SK-N-SH (cell line): ENCODE measurements at regions not wholly inside any gene's neighbourhood (a gene's known extent, or its start where the extent isn't known, plus 50 kb on each side); places are given as distances from the start of the nearest gene placed in this dataset.

Experiments
- CTCF ChIA-PET: fragments of 300-600, 350-600 bp; formaldehyde crosslinking; extraction: SDS; loops from one replicate; lab custom pipeline; 2021; lab: Yijun Ruan, JAX
- POLR2A ChIA-PET: fragments of 350-600 bp; sonication (Branson Sonifier 250); formaldehyde crosslinking; extraction: SDS; loops from one replicate; lab custom pipeline; 2020; ENCODE audit warnings: antibody characterized with exemption, inconsistent platforms; lab: Yijun Ruan, JAX
- DNase-seq: peaks from one replicate; pipeline ENCODE4 v3.0.0; 2012
- H2AFZ ChIP-seq: fragments of 200-600 bp; sonication (generic); 2 replicates; pipeline ENCODE4 v1.8.1; 2016; ENCODE audit warnings: antibody characterized with exemption, mild to moderate bottlenecking, low read depth
- H3F3A ChIP-seq: fragments of 200-600 bp; sonication (generic); replicated peaks from 2 replicates; pipeline ENCODE3; 2016; ENCODE audit warnings: antibody characterized with exemption, mild to moderate bottlenecking; ENCODE audit not compliant: insufficient read depth
- H3K27ac ChIP-seq, 2 experiments: fragments of 200-500 bp in 1 of 2; fragments of 200-600 bp in 1 of 2; sonication (Bioruptor generic) in 1 of 2; sonication (generic), shearing (Covaris generic) in 1 of 2; 2 replicates each; pipeline versions ENCODE4 v1.5.1 to v1.6.1; 2014 to 2016; ENCODE audit warnings: low read depth in 2 of 2, inconsistent platforms in 1 of 2, low read length in 1 of 2, mild to moderate bottlenecking in 1 of 2, mixed read lengths in 1 of 2
- H3K27me3 ChIP-seq: fragments of 200-600 bp; sonication (generic), shearing (Covaris generic); 2 replicates; pipeline ENCODE4 v1.6.1; 2016; ENCODE audit warnings: mixed run types; ENCODE audit not compliant: insufficient read depth
- H3K36me3 ChIP-seq, 2 experiments: fragments of 200-500 bp in 1 of 2; fragments of 200-600 bp in 1 of 2; sonication (Bioruptor generic) in 1 of 2; sonication (generic) in 1 of 2; replicated peaks in 1 of 2; 2 replicates each; pipeline versions ENCODE3 to v1.5.1; 2014 to 2016; ENCODE audit warnings: low read length in 1 of 2, mild to moderate bottlenecking in 1 of 2; ENCODE audit not compliant: insufficient read depth in 2 of 2, control insufficient read depth in 1 of 2
- H3K4me1 ChIP-seq, 2 experiments: fragments of 200-500 bp in 1 of 2; fragments of 200-600 bp in 1 of 2; sonication (Bioruptor generic) in 1 of 2; sonication (generic), shearing (Covaris generic) in 1 of 2; 2 replicates each; pipeline versions ENCODE4 v1.5.1 to v1.6.1; 2014 to 2016; ENCODE audit warnings: low read depth in 1 of 2, low read length in 1 of 2, mixed run types in 1 of 2; ENCODE audit not compliant: insufficient read depth in 2 of 2, control insufficient read depth in 1 of 2
- H3K4me2 ChIP-seq: fragments of 200-600 bp; sonication (generic), shearing (Covaris generic); 2 replicates; pipeline ENCODE4 v1.6.1; 2017; ENCODE audit warnings: mixed run types
- H3K4me3 ChIP-seq, 2 experiments: fragments of 200-500 bp in 1 of 2; fragments of 200-600 bp in 1 of 2; sonication (Bioruptor generic) in 1 of 2; sonication (generic), shearing (Covaris generic) in 1 of 2; 2 replicates each; pipeline versions ENCODE4 v1.5.1 to v1.8.1; 2014 to 2016; ENCODE audit warnings: low read depth in 2 of 2, inconsistent platforms in 1 of 2, low read length in 1 of 2, mild to moderate bottlenecking in 1 of 2, mixed read lengths in 1 of 2, moderate library complexity in 1 of 2
- H3K79me2 ChIP-seq: fragments of 200-600 bp; sonication (generic); 2 replicates; pipeline ENCODE4 v1.8.1; 2017; ENCODE audit warnings: mild to moderate bottlenecking; ENCODE audit not compliant: insufficient read depth
- H3K9ac ChIP-seq: fragments of 200-600 bp; sonication (generic); 2 replicates; pipeline ENCODE4 v1.6.1; 2017; ENCODE audit warnings: mixed run types
- H3K9me2 ChIP-seq: fragments of 200-600 bp; sonication (generic); 2 replicates; pipeline ENCODE4 v1.6.1; 2017; ENCODE audit warnings: mixed run types
- H3K9me3 ChIP-seq: fragments of 200-600 bp; sonication (generic); 2 replicates; pipeline ENCODE4 v1.6.1; 2017; ENCODE audit warnings: mixed run types, mild to moderate bottlenecking, moderate library complexity
- H4K20me1 ChIP-seq: fragments of 200-600 bp; sonication (generic); 2 replicates; pipeline ENCODE4 v1.6.1; 2017; ENCODE audit warnings: mild to moderate bottlenecking, mixed run types; ENCODE audit not compliant: insufficient read depth
- CHD2 ChIP-seq: fragments of 150-350 bp; IDR thresholded peaks from 2 replicates; pipeline ENCODE4 v1.6.1; 2018; ENCODE audit warnings: low read length; ENCODE audit not compliant: partially characterized antibody
- CTCF ChIP-seq: fragments of 200-600 bp; sonication (generic); IDR thresholded peaks from 2 replicates; pipeline ENCODE4 v1.6.1; 2017; ENCODE audit warnings: antibody characterized with exemption, mild to moderate bottlenecking, moderate library complexity
- ELF1 ChIP-seq: IDR thresholded peaks from 2 replicates; pipeline ENCODE4 v1.4.0; 2012
- EP300 ChIP-seq, 2 experiments: IDR thresholded peaks; 2 replicates each; pipeline versions ENCODE4 v1.4.0 to v1.6.1; 2012; ENCODE audit warnings: borderline replicate concordance in 1 of 2, low read depth in 1 of 2, low read length in 1 of 2
- FOSL2 ChIP-seq: IDR thresholded peaks from 2 replicates; pipeline ENCODE4 v1.4.0; 2012; ENCODE audit warnings: low read depth, mild to moderate bottlenecking, moderate library complexity, borderline replicate concordance
- GATA2 ChIP-seq: sonication (generic); formaldehyde crosslinking; IDR thresholded peaks from 2 replicates; pipeline ENCODE4 v1.5.0; 2020; ENCODE audit warnings: mild to moderate bottlenecking, missing genetic modification reagents
- MAX ChIP-seq: IDR thresholded peaks from 2 replicates; pipeline ENCODE4 v1.4.0; 2012; ENCODE audit warnings: low read depth
- MXI1 ChIP-seq: IDR thresholded peaks from 2 replicates; pipeline ENCODE4 v1.6.1; 2012; ENCODE audit warnings: mild to moderate bottlenecking, low read depth, low read length, improper control_type of control experiment
- NFIC ChIP-seq: IDR thresholded peaks from 2 replicates; pipeline ENCODE4 v1.4.0; 2012; ENCODE audit warnings: borderline replicate concordance
- PBX3 ChIP-seq: IDR thresholded peaks from 2 replicates; pipeline ENCODE4; 2012
- POLR2AphosphoS5 ChIP-seq: IDR thresholded peaks from 2 replicates; pipeline ENCODE4 v1.6.1; 2012; ENCODE audit warnings: low read depth, low read length
- RAD21 ChIP-seq: IDR thresholded peaks from 2 replicates; pipeline ENCODE4 v1.6.1; 2012; ENCODE audit warnings: mild to moderate bottlenecking, low read length
- REST ChIP-seq: IDR thresholded peaks from 2 replicates; pipeline ENCODE4 v1.6.1; 2012; ENCODE audit warnings: mild to moderate bottlenecking, low read depth, low read length, moderate library complexity
- SIN3A ChIP-seq: IDR thresholded peaks from 2 replicates; pipeline ENCODE4 v1.6.1; 2012; ENCODE audit warnings: low read depth, mild to moderate bottlenecking, low read length, moderate library complexity, borderline replicate concordance
- TEAD4 ChIP-seq: IDR thresholded peaks from 2 replicates; pipeline ENCODE4 v1.4.0; 2012; ENCODE audit warnings: mild to moderate bottlenecking, borderline replicate concordance; ENCODE audit not compliant: insufficient read depth
- ZBTB33 ChIP-seq: IDR thresholded peaks from 2 replicates; pipeline ENCODE4 v1.4.0; 2012; ENCODE audit warnings: low read depth, borderline replicate concordance
- WGBS: methylation state at CpG from one replicate; pipeline ENCODE4 v1.1.6; 2017; ENCODE audit warnings: low lambda C conversion rate; 5-methylcytosine and 5-hydroxymethylcytosine counted together

- Histone ChIP-seq H4K20me1 (no peaks in the 10 kb centered on the region), H3K9me3 (no peaks in the 10 kb centered on the region), H3K27ac (no peak overlapping the region), H3K79me2 (no peaks in the 10 kb centered on the region), H3K4me1 (no peaks in the 10 kb centered on the region; a peak in 1 of 4 replicates), H3K27me3 (no peaks in the 10 kb centered on the region), H2AFZ (no peak overlapping the region), H3K4me3 (no peak overlapping the region), H3K9me2 (no peaks in the 10 kb centered on the region), H3K9ac (no peak overlapping the region), H3K4me2 (no peak overlapping the region), H3K36me3 (no peaks in the 10 kb centered on the region), H3F3A (no peaks in the 10 kb centered on the region)
- CTCF ChIA-PET = interaction anchor here (2.1 kb wide), 1 partner anchor 134 kb away, joined by 9 read pairs; no protein-coding TSS in a partner anchor
- no peak for DNase-seq
- 23% methylated on average over 5 of the region's 5 CpGs for WGBS
- no peak for TF ChIP-seq FOSL2
- no peak for TF ChIP-seq REST
- no peak for TF ChIP-seq NFIC
- POLR2A ChIA-PET = no interaction called here
Measured at GRCh38 chr16:6031102-6031501, 933.5 kb upstream of the EEF2KMT start.

GRCh38 chr16:6027733-6028132 lies 930.1 kb upstream of the EEF2KMT start:
- no peak overlapping the region for H3K9ac ChIP-seq
- H3K4me3 ChIP-seq = no peak overlapping the region
- TF ChIP-seq SIN3A (no peak), TEAD4 (no peak), FOSL2 (no peak), MXI1 (no peak), ZBTB33 (no peak), PBX3 (no peak), GATA2 (no peak), ELF1 (no peak), MAX (no peak), CTCF (no peak), POLR2AphosphoS5 (no peak), RAD21 (no peak), CHD2 (no peak), EP300 (IDR thresholded peaks at IDR 0.05; ENCODE audit: borderline replicate concordance in 1 of 2, low read depth in 1 of 2, low read length in 1 of 2) (no peak)
- ChIA-PET POLR2A (interaction anchor here (0.6 kb wide), 1 partner anchor 298 kb away, joined by 4 read pairs; no protein-coding TSS in a partner anchor), CTCF (interaction anchor here (1.3 to 1.8 kb wide), 3 partner anchors 11 to 391 kb away, joined by 4 to 7 read pairs (median 5); no protein-coding TSS in a partner anchor)
- no peaks in the 10 kb centered on the region for H3F3A ChIP-seq
- WGBS = 23% methylated on average over 7 of the region's 7 CpGs
- H3K36me3 ChIP-seq = no peaks in the 10 kb centered on the region
- H3K79me2 ChIP-seq = no peaks in the 10 kb centered on the region
- no peak for DNase-seq
- H4K20me1 ChIP-seq = no peaks in the 10 kb centered on the region
- no peaks in the 10 kb centered on the region; a peak in 1 of 4 replicates for H3K4me1 ChIP-seq
- no peaks in the 10 kb centered on the region for H3K9me2 ChIP-seq
- H3K9me3 ChIP-seq = no peaks in the 10 kb centered on the region
- no peaks in the 10 kb centered on the region for H3K27me3 ChIP-seq
- H3K4me2 ChIP-seq = no peak overlapping the region
- no peak overlapping the region for H2AFZ ChIP-seq
- H3K27ac ChIP-seq = no peak overlapping the region
